Upper lobe of right lung (tissue), 1 donor: ENCODE measurements at regions not wholly inside any gene's neighbourhood (a gene's known extent, or its start where the extent isn't known, plus 50 kb on each side); places are given as distances from the start of the nearest gene placed in this dataset.

Experiments
- ATAC-seq: fragments of 200-7000 bp; cut with Tn5 transposase; one replicate; pipeline ENCODE4 v1.9.1; 2020; ENCODE audit warnings: mild to moderate bottlenecking, moderate library complexity
- DNase-seq: peaks from one replicate; pipeline ENCODE4 v3.0.0-alpha.2; 2020
- H3K27ac ChIP-seq: fragments of 200-600 bp; one replicate; pipeline ENCODE4 v1.8.0; 2022
- H3K27me3 ChIP-seq: fragments of 200-600 bp; one replicate; pipeline ENCODE4 v1.8.0; 2022; ENCODE audit warnings: mild to moderate bottlenecking
- H3K36me3 ChIP-seq: fragments of 200-600 bp; one replicate; pipeline ENCODE4 v1.8.0; 2022
- H3K4me1 ChIP-seq: fragments of 200-600 bp; one replicate; pipeline ENCODE4 v1.8.0; 2022
- H3K4me3 ChIP-seq: fragments of 200-600 bp; one replicate; pipeline ENCODE4 v1.8.0; 2022; ENCODE audit warnings: mild to moderate bottlenecking
- H3K9me3 ChIP-seq: fragments of 200-600 bp; one replicate; pipeline ENCODE4 v1.8.0; 2022
- CTCF ChIP-seq: fragments of 200-600 bp; IDR thresholded peaks from one replicate; pipeline ENCODE4 v1.8.0; 2022; ENCODE audit warnings: antibody characterized with exemption
- intact Hi-C: fragments of 100-400 bp; cut with DNase I; formaldehyde crosslinking; loops from one replicate; pipeline ENCODE4 v1.11.0; 2022
- donor health status: DM: no; HTN: yes; CAD: no; lungs with severe emphysema.

GRCh38 chr3:157920822-157921700 lies 185.2 kb downstream of the SHOX2 start:
- TF ChIP-seq CTCF = no peak
- Histone ChIP-seq H3K4me3 (no peak overlapping the region), H3K9me3 (no peaks in the 10 kb centered on the region), H3K27ac (no peak overlapping the region), H3K36me3 (no peaks in the 10 kb centered on the region), H3K4me1 (no peaks in the 10 kb centered on the region), H3K27me3 (no peaks in the 10 kb centered on the region)
- ATAC-seq = no peak
- no peak for DNase-seq
- intact Hi-C loops = no loop called here

GRCh38 chr3:157919319-157919887 lies 186.8 kb downstream of the SHOX2 start:
- intact Hi-C loops = no loop called here
- H3K9me3 ChIP-seq = no peaks in the 10 kb centered on the region
- H3K27me3 ChIP-seq = no peaks in the 10 kb centered on the region
- no peaks in the 10 kb centered on the region for H3K4me1 ChIP-seq
- no peak for TF ChIP-seq CTCF
- no peaks in the 10 kb centered on the region for H3K36me3 ChIP-seq
- ATAC-seq = no peak
- no peak overlapping the region for H3K27ac ChIP-seq
- no peak overlapping the region for H3K4me3 ChIP-seq
- DNase-seq = no peak

GRCh38 chr3:157918402-157918801 lies 187.8 kb downstream of the SHOX2 start:
- Histone ChIP-seq H3K4me1 (no peaks in the 10 kb centered on the region), H3K36me3 (no peaks in the 10 kb centered on the region), H3K9me3 (no peaks in the 10 kb centered on the region), H3K4me3 (no peak overlapping the region), H3K27me3 (no peaks in the 10 kb centered on the region), H3K27ac (no peak overlapping the region)
- intact Hi-C loops = no loop called here
- TF ChIP-seq CTCF = no peak
- DNase-seq (no peak), ATAC-seq (no peak)

- DNase-seq = no peak
- Histone ChIP-seq H3K4me1 (no peaks in the 10 kb centered on the region), H3K9me3 (no peaks in the 10 kb centered on the region), H3K4me3 (no peak overlapping the region), H3K36me3 (no peaks in the 10 kb centered on the region), H3K27me3 (no peaks in the 10 kb centered on the region), H3K27ac (no peak overlapping the region)
- no peak for ATAC-seq
- intact Hi-C loops = no loop called here
- TF ChIP-seq CTCF = no peak
These were observed 189.5 kb downstream of the SHOX2 start for GRCh38 chr3:157916672-157917071.

GRCh38 chr3:157914882-157915281 lies 191.3 kb downstream of the SHOX2 start:
- ATAC-seq (no peak), DNase-seq (no peak)
- H3K4me1 ChIP-seq = no peaks in the 10 kb centered on the region
- H3K36me3 ChIP-seq = no peaks in the 10 kb centered on the region
- no peaks in the 10 kb centered on the region for H3K9me3 ChIP-seq
- H3K27ac ChIP-seq = no peak overlapping the region
- no peak for TF ChIP-seq CTCF
- intact Hi-C loops = no loop called here
- no peak overlapping the region for H3K4me3 ChIP-seq
- no peaks in the 10 kb centered on the region for H3K27me3 ChIP-seq
